ENCODE measurements at regions not wholly inside any gene's neighbourhood (a gene's known extent, or its start where the extent isn't known, plus 50 kb on each side); places are given as distances from the start of the nearest gene placed in this dataset.

GRCh38 chr2:183606022-183606717 is 481.9 kb downstream of the NUP35 start:
- no peaks in the 10 kb centered on the region for H4K20me1 ChIP-seq (ENCODE audit: insufficient read depth, low read length)
- TF ChIP-seq EZH2 (IDR thresholded peaks at IDR 0.05; ENCODE audit: borderline replicate concordance, low read length): no peak
- TF ChIP-seq, protein P1, sequence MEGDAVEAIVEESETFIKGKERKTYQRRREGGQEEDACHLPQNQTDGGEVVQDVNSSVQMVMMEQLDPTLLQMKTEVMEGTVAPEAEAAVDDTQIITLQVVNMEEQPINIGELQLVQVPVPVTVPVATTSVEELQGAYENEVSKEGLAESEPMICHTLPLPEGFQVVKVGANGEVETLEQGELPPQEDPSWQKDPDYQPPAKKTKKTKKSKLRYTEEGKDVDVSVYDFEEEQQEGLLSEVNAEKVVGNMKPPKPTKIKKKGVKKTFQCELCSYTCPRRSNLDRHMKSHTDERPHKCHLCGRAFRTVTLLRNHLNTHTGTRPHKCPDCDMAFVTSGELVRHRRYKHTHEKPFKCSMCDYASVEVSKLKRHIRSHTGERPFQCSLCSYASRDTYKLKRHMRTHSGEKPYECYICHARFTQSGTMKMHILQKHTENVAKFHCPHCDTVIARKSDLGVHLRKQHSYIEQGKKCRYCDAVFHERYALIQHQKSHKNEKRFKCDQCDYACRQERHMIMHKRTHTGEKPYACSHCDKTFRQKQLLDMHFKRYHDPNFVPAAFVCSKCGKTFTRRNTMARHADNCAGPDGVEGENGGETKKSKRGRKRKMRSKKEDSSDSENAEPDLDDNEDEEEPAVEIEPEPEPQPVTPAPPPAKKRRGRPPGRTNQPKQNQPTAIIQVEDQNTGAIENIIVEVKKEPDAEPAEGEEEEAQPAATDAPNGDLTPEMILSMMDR (IDR thresholded peaks at IDR 0.05; ENCODE audit: low read length): no peak

GRCh38 chr2:183606718-183607085 is 482.5 kb downstream of the NUP35 start:
- no peaks in the 10 kb centered on the region for H3K9me3 ChIP-seq (ENCODE audit: low read length)
- H3K4me3 ChIP-seq (ENCODE audit: low read depth, low read length, poor library complexity, severe bottlenecking): no peak overlapping the region
- no peaks in the 10 kb centered on the region for H3K79me2 ChIP-seq (ENCODE audit: insufficient read depth, low read length)
- no peak overlapping the region for H2AFZ ChIP-seq (ENCODE audit: low read length)
- H3K4me1 ChIP-seq (ENCODE audit: insufficient read depth, low read length, severe bottlenecking): no peaks in the 10 kb centered on the region
- no peaks in the 10 kb centered on the region for H3F3A ChIP-seq (ENCODE audit: insufficient read depth, low read length)
- H3K9me2 ChIP-seq (ENCODE audit: low read depth, low read length): no peaks in the 10 kb centered on the region
- H3K4me2 ChIP-seq (ENCODE audit: low read length): no peak overlapping the region
- no peak overlapping the region for H3K27ac ChIP-seq (ENCODE audit: low read depth, low read length, poor library complexity, severe bottlenecking)
- no peaks in the 10 kb centered on the region for H3K27me3 ChIP-seq (ENCODE audit: insufficient read depth, low read length)
- no peak for TF ChIP-seq EZH2 (IDR thresholded peaks at IDR 0.05; ENCODE audit: borderline replicate concordance, low read length)
- TF ChIP-seq, protein P1 (IDR thresholded peaks at IDR 0.05; ENCODE audit: low read length): no peak
- H3K36me3 ChIP-seq (ENCODE audit: insufficient read depth, low read length): no peaks in the 10 kb centered on the region
- H4K20me1 ChIP-seq (ENCODE audit: insufficient read depth, low read length): no peaks in the 10 kb centered on the region
- no peak overlapping the region for H3K9ac ChIP-seq (ENCODE audit: low read length)

More at GRCh38 chr2:183606022-183606717, 481.9 kb downstream of the NUP35 start:
- Histone ChIP-seq H3F3A (ENCODE audit: insufficient read depth, low read length) (no peaks in the 10 kb centered on the region), H3K79me2 (ENCODE audit: insufficient read depth, low read length) (no peaks in the 10 kb centered on the region), H3K27me3 (ENCODE audit: insufficient read depth, low read length) (no peaks in the 10 kb centered on the region), H3K4me3 (ENCODE audit: low read depth, low read length, poor library complexity, severe bottlenecking) (no peak overlapping the region), H3K4me2 (ENCODE audit: low read length) (no peak overlapping the region), H3K4me1 (ENCODE audit: insufficient read depth, low read length, severe bottlenecking) (no peaks in the 10 kb centered on the region), H3K9me2 (ENCODE audit: low read depth, low read length) (no peaks in the 10 kb centered on the region), H3K36me3 (ENCODE audit: insufficient read depth, low read length) (no peaks in the 10 kb centered on the region), H3K27ac (ENCODE audit: low read depth, low read length, poor library complexity, severe bottlenecking) (no peak overlapping the region), H3K9me3 (ENCODE audit: low read length) (no peaks in the 10 kb centered on the region), H2AFZ (ENCODE audit: low read length) (no peak overlapping the region), H3K9ac (ENCODE audit: low read length) (no peak overlapping the region)

GRCh38 chr2:183607995-183608394 is 483.8 kb downstream of the NUP35 start:
- Histone ChIP-seq H3K27me3 (ENCODE audit: insufficient read depth, low read length) (no peaks in the 10 kb centered on the region), H3K9me3 (ENCODE audit: low read length) (no peaks in the 10 kb centered on the region), H3K9ac (ENCODE audit: low read length) (no peak overlapping the region), H3K27ac (ENCODE audit: low read depth, low read length, poor library complexity, severe bottlenecking) (no peak overlapping the region), H3K4me2 (ENCODE audit: low read length) (no peak overlapping the region), H3K4me1 (ENCODE audit: insufficient read depth, low read length, severe bottlenecking) (no peaks in the 10 kb centered on the region), H4K20me1 (ENCODE audit: insufficient read depth, low read length) (no peaks in the 10 kb centered on the region), H2AFZ (ENCODE audit: low read length) (no peak overlapping the region), H3K36me3 (ENCODE audit: insufficient read depth, low read length) (no peaks in the 10 kb centered on the region), H3K79me2 (ENCODE audit: insufficient read depth, low read length) (no peaks in the 10 kb centered on the region), H3K9me2 (ENCODE audit: low read depth, low read length) (no peaks in the 10 kb centered on the region), H3F3A (ENCODE audit: insufficient read depth, low read length) (no peaks in the 10 kb centered on the region), H3K4me3 (ENCODE audit: low read depth, low read length, poor library complexity, severe bottlenecking) (no peak overlapping the region)
- TF ChIP-seq, protein P1 (IDR thresholded peaks at IDR 0.05; ENCODE audit: low read length): no peak
- TF ChIP-seq EZH2 (IDR thresholded peaks at IDR 0.05; ENCODE audit: borderline replicate concordance, low read length): no peak

All from OCI-LY1 (cell line).